ENCODE measurements at regions not wholly inside any gene's neighbourhood (a gene's known extent, or its start where the extent isn't known, plus 50 kb on each side); places are given as distances from the start of the nearest gene placed in this dataset.
"Not testable (repeated sequence)": the region's sequence is repeated elsewhere in the genome, so short reads cannot be mapped to it uniquely, and the experiment has no call there.

DNA sequence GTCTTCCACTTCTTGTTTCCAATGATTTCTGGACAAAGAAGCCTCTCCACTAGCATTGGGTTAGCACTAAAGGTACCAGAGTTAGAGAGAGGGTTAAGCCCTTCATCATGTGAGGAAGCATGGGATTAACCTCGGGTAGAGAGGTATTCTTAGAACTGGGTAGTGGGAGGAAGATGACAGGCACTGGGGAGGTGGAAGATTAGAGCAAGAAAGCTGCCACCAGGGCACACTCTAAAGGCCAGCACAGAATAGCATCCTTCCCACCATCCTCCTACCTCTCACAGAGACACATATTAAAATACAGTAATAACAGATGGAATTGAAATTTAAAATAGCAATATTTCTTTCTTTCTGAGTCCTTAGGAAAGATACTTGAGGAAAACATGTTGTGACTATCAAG lies 84.5 kb upstream of the PCDH20 start:
- 23% methylated on average over 1 of the region's 1 CpG for WGBS
- no peak for DNase-seq (ENCODE audit: low spot score in 2 of 2)
- H3K27me3 ChIP-seq = no peaks in the 10 kb centered on the region
- H3K4me1 ChIP-seq = no peaks in the 10 kb centered on the region
- TF ChIP-seq POLR2AphosphoS5 (IDR thresholded peaks at IDR 0.05) = no peak
- TF ChIP-seq, protein P1, sequence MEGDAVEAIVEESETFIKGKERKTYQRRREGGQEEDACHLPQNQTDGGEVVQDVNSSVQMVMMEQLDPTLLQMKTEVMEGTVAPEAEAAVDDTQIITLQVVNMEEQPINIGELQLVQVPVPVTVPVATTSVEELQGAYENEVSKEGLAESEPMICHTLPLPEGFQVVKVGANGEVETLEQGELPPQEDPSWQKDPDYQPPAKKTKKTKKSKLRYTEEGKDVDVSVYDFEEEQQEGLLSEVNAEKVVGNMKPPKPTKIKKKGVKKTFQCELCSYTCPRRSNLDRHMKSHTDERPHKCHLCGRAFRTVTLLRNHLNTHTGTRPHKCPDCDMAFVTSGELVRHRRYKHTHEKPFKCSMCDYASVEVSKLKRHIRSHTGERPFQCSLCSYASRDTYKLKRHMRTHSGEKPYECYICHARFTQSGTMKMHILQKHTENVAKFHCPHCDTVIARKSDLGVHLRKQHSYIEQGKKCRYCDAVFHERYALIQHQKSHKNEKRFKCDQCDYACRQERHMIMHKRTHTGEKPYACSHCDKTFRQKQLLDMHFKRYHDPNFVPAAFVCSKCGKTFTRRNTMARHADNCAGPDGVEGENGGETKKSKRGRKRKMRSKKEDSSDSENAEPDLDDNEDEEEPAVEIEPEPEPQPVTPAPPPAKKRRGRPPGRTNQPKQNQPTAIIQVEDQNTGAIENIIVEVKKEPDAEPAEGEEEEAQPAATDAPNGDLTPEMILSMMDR (IDR thresholded peaks at IDR 0.05) = no peak
- TF ChIP-seq EP300 (IDR thresholded peaks at IDR 0.05) = no peak
- TF ChIP-seq POLR2A (IDR thresholded peaks at IDR 0.05) = no peak
- no peak overlapping the region for H3K27ac ChIP-seq
- H3K9me3 ChIP-seq = no peaks in the 10 kb centered on the region
- H3K36me3 ChIP-seq = no peaks in the 10 kb centered on the region
- no peak overlapping the region for H3K4me3 ChIP-seq

DNA sequence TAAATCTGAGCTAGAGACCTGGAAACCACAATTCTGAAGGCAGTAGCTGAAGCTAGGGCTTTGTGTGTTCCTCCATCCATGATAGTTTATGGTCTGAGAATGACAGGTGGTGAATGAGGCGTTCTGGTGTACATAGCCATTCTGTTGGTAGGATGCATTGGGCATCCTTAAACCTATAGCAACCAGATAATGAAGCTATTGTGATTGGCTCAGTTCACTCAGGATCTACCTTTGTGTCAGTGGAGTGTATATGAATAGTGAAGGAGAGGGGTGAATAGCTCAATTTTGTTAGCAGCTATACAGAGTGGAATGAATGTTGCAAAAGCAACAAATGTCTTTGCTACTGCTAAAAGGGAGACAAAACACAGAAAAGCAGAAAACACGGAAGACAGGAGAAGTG lies 80.0 kb upstream of the PCDH20 start:
- H3K4me3 ChIP-seq = no peak overlapping the region
- TF ChIP-seq POLR2A (IDR thresholded peaks at IDR 0.05) (no peak), EP300 (IDR thresholded peaks at IDR 0.05) (no peak), POLR2AphosphoS5 (IDR thresholded peaks at IDR 0.05) (no peak)
- TF ChIP-seq, protein P1 (IDR thresholded peaks at IDR 0.05) = no peak
- H3K36me3 ChIP-seq = no peaks in the 10 kb centered on the region
- WGBS = 88% methylated on average over 2 of the region's 2 CpGs
- H3K27ac ChIP-seq = no peak overlapping the region
- no peaks in the 10 kb centered on the region for H3K9me3 ChIP-seq
- H3K4me1 ChIP-seq = no peaks in the 10 kb centered on the region
- no peak for DNase-seq (ENCODE audit: low spot score in 2 of 2)
- no peaks in the 10 kb centered on the region for H3K27me3 ChIP-seq

DNA sequence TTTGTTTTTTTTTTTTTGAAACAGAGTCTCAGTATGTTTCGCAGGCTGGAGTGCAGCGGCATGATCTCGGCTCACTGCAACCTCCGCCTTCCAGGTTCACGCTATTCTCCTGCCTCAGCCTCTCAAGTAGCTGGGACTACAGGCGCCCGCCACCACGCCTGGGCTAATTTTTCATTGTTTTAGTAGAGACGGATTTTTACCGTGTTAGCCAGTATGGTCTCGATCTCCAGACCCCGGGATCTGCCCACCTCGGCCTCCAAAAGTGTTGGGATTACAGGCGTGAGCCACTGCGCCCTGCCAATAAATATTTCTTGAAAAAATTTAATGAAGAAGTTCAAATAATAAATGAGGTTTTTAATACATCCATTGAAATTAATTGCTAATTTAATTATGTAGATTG lies 77.9 kb upstream of the PCDH20 start:
- H3K27ac ChIP-seq; H3K9me3 ChIP-seq; H3K27me3 ChIP-seq; DNase-seq (ENCODE audit: low spot score in 2 of 2); H3K36me3 ChIP-seq; H3K4me1 ChIP-seq; H3K4me3 ChIP-seq: not testable (repeated sequence)
- WGBS = 96% methylated on average over 15 of the region's 15 CpGs

DNA sequence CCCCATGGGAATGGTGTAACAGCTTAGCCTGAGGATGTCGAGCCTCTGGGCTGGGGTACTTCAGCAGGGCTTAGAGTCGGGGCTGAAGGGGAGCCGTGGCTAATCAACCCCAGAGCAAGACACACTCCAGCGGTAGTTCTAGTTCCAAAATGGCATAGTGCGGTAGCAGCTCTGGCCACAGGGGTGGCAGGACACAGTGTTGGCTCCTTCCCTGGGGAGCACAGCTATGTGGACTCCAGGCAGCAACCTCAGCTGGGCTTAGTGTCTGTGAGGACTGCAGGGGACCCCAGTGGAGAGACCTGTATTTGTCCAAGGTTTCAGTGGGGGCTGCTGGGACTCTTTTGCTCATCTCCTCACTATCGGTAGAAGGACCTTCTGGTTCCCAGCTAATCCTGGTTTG lies 70.8 kb upstream of the PCDH20 start:
- 82% methylated on average over 6 of the region's 6 CpGs for WGBS
- TF ChIP-seq POLR2AphosphoS5 (IDR thresholded peaks at IDR 0.05) = no peak
- TF ChIP-seq, protein P1 (IDR thresholded peaks at IDR 0.05) = no peak
- TF ChIP-seq POLR2A (IDR thresholded peaks at IDR 0.05) = no peak
- TF ChIP-seq EP300 (IDR thresholded peaks at IDR 0.05) = no peak

DNA sequence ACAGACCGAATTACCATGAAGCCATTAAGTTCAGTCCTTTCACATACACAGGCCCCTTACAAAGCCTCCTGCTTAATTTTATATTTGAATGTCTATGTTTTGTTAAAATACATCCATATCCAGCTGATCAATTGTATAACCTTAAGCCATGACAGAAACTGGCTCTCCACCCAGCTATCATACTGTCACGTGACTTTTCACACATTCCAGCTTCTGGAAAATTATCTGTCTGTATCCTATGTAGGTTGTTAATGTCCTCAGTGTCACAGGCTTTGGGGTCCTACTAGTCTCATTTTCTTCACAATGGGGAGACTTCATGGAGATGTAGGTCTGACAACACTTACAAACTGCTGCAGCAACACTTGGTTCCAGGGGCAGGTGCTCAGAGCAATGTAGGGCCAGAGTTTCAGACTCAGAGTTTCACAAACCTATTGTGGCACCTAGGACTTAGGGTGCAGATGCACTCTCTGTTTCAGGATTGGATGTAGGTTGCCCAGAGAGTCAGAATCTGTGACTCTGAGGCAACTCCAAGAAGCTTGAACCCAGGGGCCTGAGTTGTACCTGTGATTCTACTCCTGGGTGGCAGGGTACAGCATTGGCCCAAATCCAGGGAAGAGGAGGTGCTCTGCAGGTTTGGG lies 69.6 kb upstream of the PCDH20 start:
- Histone ChIP-seq H3K4me3 (no peak overlapping the region), H3K27ac (no peak overlapping the region), H3K27me3 (no peaks in the 10 kb centered on the region), H3K9me3 (no peaks in the 10 kb centered on the region), H3K4me1 (no peaks in the 10 kb centered on the region), H3K36me3 (no peaks in the 10 kb centered on the region)
- TF ChIP-seq, protein P1 (IDR thresholded peaks at IDR 0.05) = no peak
- TF ChIP-seq EP300 (IDR thresholded peaks at IDR 0.05) (no peak), POLR2AphosphoS5 (IDR thresholded peaks at IDR 0.05) (no peak)
- DNase-seq (ENCODE audit: low spot score in 2 of 2) = no peak
- 82% methylated on average over 2 of the region's 2 CpGs for WGBS

More for the DNA sequence above, 70.8 kb upstream of the PCDH20 start:
- H3K4me1 ChIP-seq = no peaks in the 10 kb centered on the region
- no peaks in the 10 kb centered on the region for H3K36me3 ChIP-seq
- H3K27me3 ChIP-seq = no peaks in the 10 kb centered on the region
- H3K27ac ChIP-seq = no peak overlapping the region
- no peaks in the 10 kb centered on the region for H3K9me3 ChIP-seq
- H3K4me3 ChIP-seq = no peak overlapping the region
- DNase-seq (ENCODE audit: low spot score in 2 of 2) = no peak

DNA sequence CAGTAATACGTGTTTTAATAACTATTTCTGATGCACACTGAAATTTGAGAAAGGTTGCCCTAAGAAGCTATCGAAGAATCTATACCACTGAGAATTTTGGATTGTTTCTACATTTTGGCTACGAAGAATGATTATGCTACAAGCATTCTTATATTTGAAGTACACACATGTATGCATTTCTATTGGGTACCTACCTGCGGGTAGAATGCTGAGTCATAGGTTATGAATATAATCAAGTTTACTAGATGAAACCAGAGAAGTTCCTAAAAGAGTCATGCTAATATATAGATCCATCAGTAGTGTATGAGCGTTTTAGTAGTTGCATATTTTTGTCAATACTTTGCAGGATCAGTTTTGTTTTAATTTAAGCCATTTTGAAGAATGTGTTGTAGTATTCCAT lies 62.0 kb upstream of the PCDH20 start:
- DNase-seq (ENCODE audit: low spot score in 2 of 2) = no peak
- 84% methylated on average over 5 of the region's 5 CpGs for WGBS
- Histone ChIP-seq H3K9me3 (no peaks in the 10 kb centered on the region), H3K27me3 (no peaks in the 10 kb centered on the region), H3K27ac (no peak overlapping the region), H3K36me3 (no peaks in the 10 kb centered on the region), H3K4me1 (no peaks in the 10 kb centered on the region), H3K4me3 (no peak overlapping the region)
- TF ChIP-seq, protein P1 (IDR thresholded peaks at IDR 0.05) = no peak
- TF ChIP-seq POLR2A (IDR thresholded peaks at IDR 0.05) = no peak

All from suprapubic skin (tissue), 4 donors.